ENCODE measurements at regions not wholly inside any gene's neighbourhood (a gene's known extent, or its start where the extent isn't known, plus 50 kb on each side); places are given as distances from the start of the nearest gene placed in this dataset.
A peak's percentile ranks its signal among the peaks of the same experiment; 100 is the strongest.

DNA sequence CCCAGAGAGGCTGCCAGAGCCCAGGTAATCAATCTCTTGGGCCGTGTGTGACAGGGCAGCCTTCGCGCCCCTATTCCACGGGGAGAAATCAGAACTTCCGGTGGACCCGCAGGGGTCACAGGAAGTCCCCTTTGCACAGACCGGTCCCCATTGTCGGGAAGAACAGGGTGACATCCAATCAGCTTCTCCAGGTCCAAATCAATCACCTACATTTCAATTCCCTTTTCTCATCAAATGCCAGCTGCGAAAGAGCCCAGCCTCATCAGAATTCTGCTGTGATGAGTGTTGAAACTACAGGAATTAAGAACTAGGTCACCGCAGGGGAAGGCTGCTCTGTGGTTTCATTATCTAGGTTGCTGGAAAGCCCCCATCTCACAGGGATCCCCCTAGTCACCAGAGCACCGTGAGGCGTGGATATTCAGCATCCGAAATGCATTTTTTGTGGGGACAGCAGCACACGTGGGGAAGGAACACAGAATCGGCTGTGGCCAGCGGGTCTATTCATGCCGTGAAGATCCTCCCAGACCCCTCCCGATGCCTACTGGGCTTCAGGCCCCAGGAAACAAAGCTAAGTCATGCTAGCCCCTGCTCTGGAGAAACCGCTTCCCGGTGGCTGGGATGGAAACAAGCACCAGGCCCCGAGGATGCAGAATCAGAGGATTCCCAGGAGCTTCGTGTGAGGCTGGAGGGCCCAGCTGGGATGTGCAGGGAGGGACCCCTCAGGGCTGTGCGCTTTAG, 193.7 kb upstream of the ID2 start:
- no peak overlapping the region for H2BK5ac ChIP-seq (ENCODE audit: low read length)
- no CpG with 5 or more reads among the region's 23 CpGs for WGBS, 2 donors (ENCODE audit: extremely low coverage in 2 of 2, insufficient read length in 2 of 2, insufficient replicate concordance in 1 of 2)
- no peak overlapping the region for H4K91ac ChIP-seq (ENCODE audit: low read depth, low read length, poor library complexity)
- H3K23ac ChIP-seq (ENCODE audit: low read depth, low read length, poor library complexity): no peak overlapping the region
- H3K79me1 ChIP-seq (ENCODE audit: low read depth, low read length): no peaks in the 10 kb centered on the region
- no peak overlapping the region for H4K8ac ChIP-seq (ENCODE audit: low read depth, low read length)
- H3K4me2 ChIP-seq (ENCODE audit: insufficient read depth, low read length, poor library complexity, severe bottlenecking): no peak overlapping the region
- H3K18ac ChIP-seq (ENCODE audit: low read length): peak overlapping the region; percentile 45
- no peak overlapping the region for H3K27ac ChIP-seq (replicated peaks; ENCODE audit: low read length)
- H3K4me3 ChIP-seq (ENCODE audit: low read length in 2 of 2): no peak overlapping the region
- H3K4ac ChIP-seq (ENCODE audit: low read length): no peak overlapping the region
- H2AK5ac ChIP-seq (ENCODE audit: low read depth, low read length): no peak overlapping the region
- peak overlapping the region; percentile 17 for H2BK15ac ChIP-seq (ENCODE audit: low read length)
- no peak overlapping the region for H3K9ac ChIP-seq (ENCODE audit: low read depth, low read length, poor library complexity)
- H3K9me3 ChIP-seq (replicated peaks in 1 of 2; ENCODE audit: control insufficient read depth in 2 of 2, insufficient read depth in 1 of 2, low read depth in 1 of 2, low read length in 2 of 2): no peaks in the 10 kb centered on the region
- no peak overlapping the region for H3K14ac ChIP-seq (ENCODE audit: low read length)
- H3K27me3 ChIP-seq (ENCODE audit: control insufficient read depth in 3 of 3, insufficient read depth in 3 of 3, low read depth in 1 of 3, low read length in 3 of 3): no peaks in the 10 kb centered on the region
- peaks cover 4 to 10% of the 10 kb centered on the region in 2 donors for H3K4me1 ChIP-seq (ENCODE audit: control insufficient read depth in 2 of 2, insufficient read depth in 1 of 2, low read depth in 1 of 2, low read length in 2 of 2)
- H3K36me3 ChIP-seq (replicated peaks in 1 of 2; ENCODE audit: control insufficient read depth in 2 of 2, insufficient read depth in 2 of 2, low read length in 2 of 2): no peaks in the 10 kb centered on the region
- DNase-seq (ENCODE audit: low spot score): no peak
- H2AFZ ChIP-seq (ENCODE audit: low read length): peak overlapping the region; percentile 83
- no peak overlapping the region for H2BK12ac ChIP-seq (ENCODE audit: low read length)
- H2BK120ac ChIP-seq (ENCODE audit: low read depth, low read length): no peak overlapping the region

- Histone ChIP-seq H3K14ac (ENCODE audit: low read length) (no peak overlapping the region), H3K79me1 (ENCODE audit: low read depth, low read length) (no peaks in the 10 kb centered on the region), H3K9me3 (replicated peaks in 1 of 2; ENCODE audit: control insufficient read depth in 2 of 2, insufficient read depth in 1 of 2, low read depth in 1 of 2, low read length in 2 of 2) (no peaks in the 10 kb centered on the region), H3K27ac (replicated peaks; ENCODE audit: low read length) (no peak overlapping the region), H2AK5ac (ENCODE audit: low read depth, low read length) (peak overlapping the region; percentile 42), H3K9ac (ENCODE audit: low read depth, low read length, poor library complexity) (no peak overlapping the region), H4K91ac (ENCODE audit: low read depth, low read length, poor library complexity) (no peak overlapping the region), H2BK15ac (ENCODE audit: low read length) (no peak overlapping the region), H3K4me2 (ENCODE audit: insufficient read depth, low read length, poor library complexity, severe bottlenecking) (no peak overlapping the region), H3K27me3 (ENCODE audit: control insufficient read depth in 3 of 3, insufficient read depth in 3 of 3, low read depth in 1 of 3, low read length in 3 of 3) (no peaks in the 10 kb centered on the region), H4K8ac (ENCODE audit: low read depth, low read length) (no peak overlapping the region), H2BK120ac (ENCODE audit: low read depth, low read length) (no peak overlapping the region), H3K4me3 (ENCODE audit: low read length in 2 of 2) (peak overlapping the region in 1 of 2 donors; percentile 1), H3K4me1 (ENCODE audit: control insufficient read depth in 2 of 2, insufficient read depth in 1 of 2, low read depth in 1 of 2, low read length in 2 of 2) (peaks cover 4 to 17% of the 10 kb centered on the region in 2 donors), H3K36me3 (replicated peaks in 1 of 2; ENCODE audit: control insufficient read depth in 2 of 2, insufficient read depth in 2 of 2, low read length in 2 of 2) (no peaks in the 10 kb centered on the region), H2BK12ac (ENCODE audit: low read length) (peak overlapping the region; percentile 14), H3K4ac (ENCODE audit: low read length) (no peak overlapping the region), H3K18ac (ENCODE audit: low read length) (peak overlapping the region; percentile 61), H3K23ac (ENCODE audit: low read depth, low read length, poor library complexity) (no peak overlapping the region), H2AFZ (ENCODE audit: low read length) (no peak overlapping the region), H2BK5ac (ENCODE audit: low read length) (no peak overlapping the region)
- DNase-seq (ENCODE audit: low spot score): no peak
- no CpG with 5 or more reads among the region's 7 CpGs for WGBS, 2 donors (ENCODE audit: extremely low coverage in 2 of 2, insufficient read length in 2 of 2, insufficient replicate concordance in 1 of 2)
These were observed 192.6 kb upstream of the ID2 start for GRCh38 chr2:8489221-8489620.

- H3K36me3 ChIP-seq (replicated peaks in 1 of 2; ENCODE audit: control insufficient read depth in 2 of 2, insufficient read depth in 2 of 2, low read length in 2 of 2): no peaks in the 10 kb centered on the region
- no peak overlapping the region for H4K91ac ChIP-seq (ENCODE audit: low read depth, low read length, poor library complexity)
- no peak overlapping the region for H3K4me3 ChIP-seq (ENCODE audit: low read length in 2 of 2)
- no peak for DNase-seq (ENCODE audit: low spot score)
- H3K27ac ChIP-seq (replicated peaks; ENCODE audit: low read length): no peak overlapping the region
- H3K9ac ChIP-seq (ENCODE audit: low read depth, low read length, poor library complexity): no peak overlapping the region
- no peak overlapping the region for H3K14ac ChIP-seq (ENCODE audit: low read length)
- no CpG with 5 or more reads among the region's 8 CpGs for WGBS, 2 donors (ENCODE audit: extremely low coverage in 2 of 2, insufficient read length in 2 of 2, insufficient replicate concordance in 1 of 2)
- H2BK5ac ChIP-seq (ENCODE audit: low read length): no peak overlapping the region
- H2BK120ac ChIP-seq (ENCODE audit: low read depth, low read length): no peak overlapping the region
- peaks cover 7 to 21% of the 10 kb centered on the region in 2 donors for H3K4me1 ChIP-seq (ENCODE audit: control insufficient read depth in 2 of 2, insufficient read depth in 1 of 2, low read depth in 1 of 2, low read length in 2 of 2)
- H3K23ac ChIP-seq (ENCODE audit: low read depth, low read length, poor library complexity): no peak overlapping the region
- H3K79me1 ChIP-seq (ENCODE audit: low read depth, low read length): no peaks in the 10 kb centered on the region
- no peaks in the 10 kb centered on the region for H3K27me3 ChIP-seq (ENCODE audit: control insufficient read depth in 3 of 3, insufficient read depth in 3 of 3, low read depth in 1 of 3, low read length in 3 of 3)
- H3K4ac ChIP-seq (ENCODE audit: low read length): no peak overlapping the region
- H3K9me3 ChIP-seq (replicated peaks in 1 of 2; ENCODE audit: control insufficient read depth in 2 of 2, insufficient read depth in 1 of 2, low read depth in 1 of 2, low read length in 2 of 2): no peaks in the 10 kb centered on the region
- H3K18ac ChIP-seq (ENCODE audit: low read length): no peak overlapping the region
- H4K8ac ChIP-seq (ENCODE audit: low read depth, low read length): no peak overlapping the region
- H3K4me2 ChIP-seq (ENCODE audit: insufficient read depth, low read length, poor library complexity, severe bottlenecking): no peak overlapping the region
- no peak overlapping the region for H2AFZ ChIP-seq (ENCODE audit: low read length)
- H2BK15ac ChIP-seq (ENCODE audit: low read length): no peak overlapping the region
- no peak overlapping the region for H2BK12ac ChIP-seq (ENCODE audit: low read length)
- no peak overlapping the region for H2AK5ac ChIP-seq (ENCODE audit: low read depth, low read length)
These were observed 192.1 kb upstream of the ID2 start for GRCh38 chr2:8489751-8490150.

DNA sequence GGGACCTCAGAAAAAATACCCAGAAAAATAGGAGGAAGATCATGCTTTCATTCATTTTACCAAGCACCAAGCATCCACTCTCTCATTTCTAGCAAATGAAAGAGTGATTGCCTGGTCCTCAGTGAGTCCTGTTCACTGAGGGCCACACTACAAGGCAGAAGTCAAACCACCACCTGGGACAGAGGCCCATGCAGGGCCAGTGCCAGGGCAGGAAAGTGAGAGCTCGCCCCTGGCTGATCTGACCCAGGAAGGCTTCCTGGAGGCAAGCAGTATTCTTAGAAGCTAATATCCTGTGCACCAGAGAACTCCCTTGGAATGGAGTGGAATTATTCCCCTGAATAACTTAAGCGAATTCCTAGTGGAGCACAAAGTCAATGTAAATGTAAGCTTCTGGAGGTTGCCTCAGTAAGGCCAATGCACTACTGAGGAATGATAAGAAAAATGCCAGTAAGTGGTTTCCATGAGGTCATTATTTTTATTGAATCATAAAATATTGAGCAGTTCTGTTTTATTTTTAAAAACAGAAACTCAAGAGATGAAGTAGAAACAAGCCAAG, 191.6 kb upstream of the ID2 start:
- H3K36me3 ChIP-seq (replicated peaks in 1 of 2; ENCODE audit: control insufficient read depth in 2 of 2, insufficient read depth in 2 of 2, low read length in 2 of 2): no peaks in the 10 kb centered on the region
- H3K4me3 ChIP-seq (ENCODE audit: low read length in 2 of 2): no peak overlapping the region
- no peak overlapping the region for H2BK15ac ChIP-seq (ENCODE audit: low read length)
- no peak overlapping the region for H3K9ac ChIP-seq (ENCODE audit: low read depth, low read length, poor library complexity)
- no peak overlapping the region for H2BK120ac ChIP-seq (ENCODE audit: low read depth, low read length)
- H3K18ac ChIP-seq (ENCODE audit: low read length): peak overlapping the region; percentile 83
- no CpG with 5 or more reads among the region's 2 CpGs for WGBS, 2 donors (ENCODE audit: extremely low coverage in 2 of 2, insufficient read length in 2 of 2, insufficient replicate concordance in 1 of 2)
- H4K8ac ChIP-seq (ENCODE audit: low read depth, low read length): no peak overlapping the region
- no peak overlapping the region for H2AK5ac ChIP-seq (ENCODE audit: low read depth, low read length)
- DNase-seq (ENCODE audit: low spot score): no peak
- H4K91ac ChIP-seq (ENCODE audit: low read depth, low read length, poor library complexity): no peak overlapping the region
- H3K27me3 ChIP-seq (ENCODE audit: control insufficient read depth in 3 of 3, insufficient read depth in 3 of 3, low read depth in 1 of 3, low read length in 3 of 3): no peaks in the 10 kb centered on the region
- no peak overlapping the region for H3K14ac ChIP-seq (ENCODE audit: low read length)
- no peak overlapping the region for H3K23ac ChIP-seq (ENCODE audit: low read depth, low read length, poor library complexity)
- H3K9me3 ChIP-seq (replicated peaks in 1 of 2; ENCODE audit: control insufficient read depth in 2 of 2, insufficient read depth in 1 of 2, low read depth in 1 of 2, low read length in 2 of 2): no peaks in the 10 kb centered on the region
- no peak overlapping the region for H3K4ac ChIP-seq (ENCODE audit: low read length)
- H3K4me2 ChIP-seq (ENCODE audit: insufficient read depth, low read length, poor library complexity, severe bottlenecking): no peak overlapping the region
- H2AFZ ChIP-seq (ENCODE audit: low read length): no peak overlapping the region
- no peak overlapping the region for H3K27ac ChIP-seq (replicated peaks; ENCODE audit: low read length)
- H3K79me1 ChIP-seq (ENCODE audit: low read depth, low read length): no peaks in the 10 kb centered on the region
- H3K4me1 ChIP-seq (ENCODE audit: control insufficient read depth in 2 of 2, insufficient read depth in 1 of 2, low read depth in 1 of 2, low read length in 2 of 2): peaks cover 8 to 23% of the 10 kb centered on the region in 2 donors
- no peak overlapping the region for H2BK5ac ChIP-seq (ENCODE audit: low read length)
- H2BK12ac ChIP-seq (ENCODE audit: low read length): no peak overlapping the region

Measured in neuronal stem cell (in vitro differentiated cells).